ENCODE measurements at regions not wholly inside any gene's neighbourhood (a gene's known extent, or its start where the extent isn't known, plus 50 kb on each side); places are given as distances from the start of the nearest gene placed in this dataset.
A peak's percentile ranks its signal among the peaks of the same experiment; 100 is the strongest.

DNA sequence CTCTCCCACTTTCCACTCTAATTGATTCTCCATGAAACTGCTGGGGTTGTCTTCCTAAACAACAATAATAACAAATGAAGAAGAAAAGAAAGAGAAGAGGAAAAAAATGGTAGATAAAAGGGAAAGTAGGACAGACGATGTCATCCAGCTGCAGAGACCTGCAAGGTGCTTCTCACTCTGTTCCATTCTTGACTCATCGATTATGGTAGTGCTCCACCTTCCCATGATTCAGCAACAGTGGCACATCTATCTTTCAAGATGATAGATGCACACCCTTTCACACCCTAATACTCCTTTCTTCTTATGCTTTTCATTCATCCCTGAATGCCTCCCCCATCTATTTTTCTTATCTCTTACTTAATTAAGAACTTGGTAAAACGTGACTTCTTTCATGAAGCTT, 610.2 kb downstream of the NR4A2 start:
- TF ChIP-seq, protein P1, sequence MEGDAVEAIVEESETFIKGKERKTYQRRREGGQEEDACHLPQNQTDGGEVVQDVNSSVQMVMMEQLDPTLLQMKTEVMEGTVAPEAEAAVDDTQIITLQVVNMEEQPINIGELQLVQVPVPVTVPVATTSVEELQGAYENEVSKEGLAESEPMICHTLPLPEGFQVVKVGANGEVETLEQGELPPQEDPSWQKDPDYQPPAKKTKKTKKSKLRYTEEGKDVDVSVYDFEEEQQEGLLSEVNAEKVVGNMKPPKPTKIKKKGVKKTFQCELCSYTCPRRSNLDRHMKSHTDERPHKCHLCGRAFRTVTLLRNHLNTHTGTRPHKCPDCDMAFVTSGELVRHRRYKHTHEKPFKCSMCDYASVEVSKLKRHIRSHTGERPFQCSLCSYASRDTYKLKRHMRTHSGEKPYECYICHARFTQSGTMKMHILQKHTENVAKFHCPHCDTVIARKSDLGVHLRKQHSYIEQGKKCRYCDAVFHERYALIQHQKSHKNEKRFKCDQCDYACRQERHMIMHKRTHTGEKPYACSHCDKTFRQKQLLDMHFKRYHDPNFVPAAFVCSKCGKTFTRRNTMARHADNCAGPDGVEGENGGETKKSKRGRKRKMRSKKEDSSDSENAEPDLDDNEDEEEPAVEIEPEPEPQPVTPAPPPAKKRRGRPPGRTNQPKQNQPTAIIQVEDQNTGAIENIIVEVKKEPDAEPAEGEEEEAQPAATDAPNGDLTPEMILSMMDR (IDR thresholded peaks at IDR 0.05; ENCODE audit: control insufficient read depth, extremely low read depth, insufficient read depth) = no peak
- H3K4me3 ChIP-seq (ENCODE audit: low read depth, low read length) = no peak overlapping the region
- DNase-seq (ENCODE audit: low read depth) = no peak

DNA sequence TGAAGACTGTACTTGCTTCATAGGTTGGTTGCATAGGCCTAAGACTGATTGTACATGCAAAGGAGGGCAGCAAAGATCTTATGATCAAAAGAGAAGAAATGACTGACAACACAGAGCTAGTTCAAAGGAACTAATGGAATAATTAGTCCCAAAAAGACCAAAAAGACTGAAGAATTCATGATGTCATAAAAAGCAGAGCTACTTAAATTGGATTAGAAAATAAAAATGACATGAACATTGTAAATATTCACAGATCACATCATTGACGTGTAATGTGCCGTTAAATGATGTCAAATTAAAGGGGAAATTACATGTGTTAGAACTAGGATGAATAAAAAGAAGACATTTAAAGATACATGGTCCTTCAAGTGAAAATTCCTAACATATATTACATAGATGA, 616.8 kb downstream of the NR4A2 start:
- no peak overlapping the region for H3K4me3 ChIP-seq (ENCODE audit: low read depth, low read length)
- TF ChIP-seq, protein P1 (IDR thresholded peaks at IDR 0.05; ENCODE audit: control insufficient read depth, extremely low read depth, insufficient read depth) = no peak
- DNase-seq (ENCODE audit: low read depth) = no peak

DNA sequence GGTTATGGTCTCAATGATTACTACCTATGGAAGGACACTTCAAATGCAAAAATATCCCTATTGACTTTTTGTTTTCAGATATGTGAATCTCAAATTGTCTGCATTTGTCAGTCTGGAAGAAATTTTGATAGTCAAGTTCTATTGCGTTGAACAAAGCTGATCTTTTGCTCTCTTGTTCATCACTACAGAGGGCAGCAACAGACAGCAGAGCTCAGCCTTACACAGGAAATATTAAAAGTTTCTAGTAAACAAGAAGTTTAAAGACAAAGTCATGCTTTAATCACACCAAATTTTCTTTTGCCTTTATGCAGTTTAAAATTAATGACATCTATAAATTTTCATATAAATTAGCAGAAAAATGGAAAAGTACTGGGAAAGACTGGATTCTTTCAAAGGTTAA, 617.5 kb downstream of the NR4A2 start:
- H3K4me3 ChIP-seq (ENCODE audit: low read depth, low read length) = no peak overlapping the region
- no peak for DNase-seq (ENCODE audit: low read depth)
- TF ChIP-seq, protein P1 (IDR thresholded peaks at IDR 0.05; ENCODE audit: control insufficient read depth, extremely low read depth, insufficient read depth) = peak; percentile 35

DNA sequence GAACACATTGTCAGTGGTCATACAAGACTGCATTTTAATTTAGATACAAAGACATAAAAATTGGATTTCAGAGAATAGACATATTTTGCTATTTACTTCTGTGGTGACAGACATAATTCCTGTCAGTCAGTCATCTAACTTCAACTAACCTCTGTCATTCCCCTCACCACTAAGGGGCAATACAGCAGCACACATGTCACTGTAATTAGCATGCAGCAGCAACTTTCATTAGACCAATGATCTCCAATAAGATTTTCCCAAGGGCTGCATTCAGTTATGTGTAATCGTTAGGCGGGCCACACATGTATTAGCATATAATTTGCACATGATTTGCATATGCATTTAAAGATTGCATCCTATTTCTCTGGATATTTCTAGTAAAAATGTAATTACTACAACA, 624.5 kb downstream of the NR4A2 start:
- H3K4me3 ChIP-seq (ENCODE audit: low read depth, low read length) = no peak overlapping the region
- TF ChIP-seq, protein P1 (IDR thresholded peaks at IDR 0.05; ENCODE audit: control insufficient read depth, extremely low read depth, insufficient read depth) = peak; percentile 39
- DNase-seq (ENCODE audit: low read depth) = no peak

DNA sequence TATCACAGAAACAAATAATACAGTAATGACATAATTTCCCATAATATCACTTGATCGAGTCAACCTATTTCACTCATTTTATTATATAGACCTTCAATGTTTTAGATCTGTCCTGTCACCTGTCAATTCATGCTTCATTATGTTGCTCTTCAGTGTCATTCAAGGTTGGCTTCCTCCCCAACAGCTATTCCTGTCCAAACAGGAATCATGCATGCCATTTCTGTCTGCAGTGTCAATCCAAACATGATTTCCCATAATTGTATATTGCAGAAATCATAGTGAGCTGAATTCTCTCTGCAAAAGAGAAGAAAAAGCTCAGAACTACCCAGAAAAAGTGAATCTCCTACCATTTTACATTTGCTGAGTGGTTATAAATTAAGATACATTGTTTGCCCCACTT, 628.6 kb downstream of the NR4A2 start:
- DNase-seq (ENCODE audit: low read depth) = no peak
- TF ChIP-seq, protein P1 (IDR thresholded peaks at IDR 0.05; ENCODE audit: control insufficient read depth, extremely low read depth, insufficient read depth) = no peak

DNA sequence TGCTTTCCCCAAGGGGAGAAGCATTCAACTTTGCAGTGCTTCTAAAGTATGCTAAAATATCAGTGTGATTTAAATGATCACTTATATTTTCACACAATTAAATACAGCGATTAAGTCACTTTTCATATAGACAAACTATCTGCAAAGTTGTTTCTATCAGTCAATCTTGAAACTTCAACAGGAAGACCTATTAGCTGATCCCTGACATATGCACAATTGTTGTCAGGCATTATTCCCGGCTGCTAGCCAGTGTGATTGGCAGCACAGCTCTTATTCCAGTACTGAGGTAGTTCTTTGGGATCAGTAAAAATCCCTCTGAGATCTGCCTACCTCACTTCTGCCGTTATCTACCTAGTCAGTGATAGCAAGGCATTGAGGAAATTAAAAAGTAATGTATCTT, 629.5 kb downstream of the NR4A2 start:
- DNase-seq (ENCODE audit: low read depth) = no peak

More for the DNA sequence above, 628.6 kb downstream of the NR4A2 start:
- H3K4me3 ChIP-seq (ENCODE audit: low read depth, low read length) = no peak overlapping the region

DNA sequence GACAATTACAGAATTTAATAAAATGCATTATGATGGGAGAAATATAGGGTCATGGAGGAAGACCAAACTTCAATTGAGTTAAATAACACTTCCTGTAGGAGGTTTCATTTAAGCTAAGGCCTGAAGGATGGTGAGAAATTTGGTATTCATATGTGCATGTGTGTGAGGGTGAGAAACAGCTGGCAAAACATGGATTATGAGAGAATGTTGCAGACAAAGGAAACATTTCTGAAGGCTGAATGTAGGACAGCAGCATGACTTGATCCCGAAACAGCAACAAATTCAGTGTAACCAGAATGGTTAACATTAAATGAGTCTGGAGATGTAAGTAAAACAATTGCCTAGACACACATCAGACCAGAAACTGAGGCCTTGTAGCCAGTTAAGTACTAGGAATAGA, 630.8 kb downstream of the NR4A2 start:
- DNase-seq (ENCODE audit: low read depth) = no peak
- TF ChIP-seq, protein P1 (IDR thresholded peaks at IDR 0.05; ENCODE audit: control insufficient read depth, extremely low read depth, insufficient read depth) = no peak
- H3K4me3 ChIP-seq (ENCODE audit: low read depth, low read length) = no peak overlapping the region

More for the DNA sequence above, 629.5 kb downstream of the NR4A2 start:
- no peak overlapping the region for H3K4me3 ChIP-seq (ENCODE audit: low read depth, low read length)
- TF ChIP-seq, protein P1 (IDR thresholded peaks at IDR 0.05; ENCODE audit: control insufficient read depth, extremely low read depth, insufficient read depth) = no peak

All from LNCaP clone FGC (cell line).